HG02885 (cell line): ENCODE measurements at regions not wholly inside any gene's neighbourhood (a gene's known extent, or its start where the extent isn't known, plus 50 kb on each side); places are given as distances from the start of the nearest gene placed in this dataset.

ENCODE experiments used
- ATAC-seq: cut with Tn5 transposase; IDR thresholded peaks from one replicate; pipeline ENCODE4 v1.9.1; 2021; ENCODE audit warnings: mild to moderate bottlenecking; ENCODE audit not compliant: unreplicated experiment, poor library complexity

- ATAC-seq: no peak
Measured at GRCh38 chr9:80251778-80252177, 680.0 kb downstream of the TLE4 start.

- no peak for ATAC-seq
Measured at GRCh38 chr9:80242022-80242421, 670.3 kb downstream of the TLE4 start.

- no peak for ATAC-seq
Measured at GRCh38 chr9:80235752-80236151, 664.0 kb downstream of the TLE4 start.

- ATAC-seq: no peak
Measured at GRCh38 chr9:80233906-80234305, 662.1 kb downstream of the TLE4 start.

- ATAC-seq: no peak
Measured at GRCh38 chr9:80233102-80233843, 661.5 kb downstream of the TLE4 start.

- no peak for ATAC-seq
Measured at GRCh38 chr9:80231318-80232236, 659.8 kb downstream of the TLE4 start.

DNA sequence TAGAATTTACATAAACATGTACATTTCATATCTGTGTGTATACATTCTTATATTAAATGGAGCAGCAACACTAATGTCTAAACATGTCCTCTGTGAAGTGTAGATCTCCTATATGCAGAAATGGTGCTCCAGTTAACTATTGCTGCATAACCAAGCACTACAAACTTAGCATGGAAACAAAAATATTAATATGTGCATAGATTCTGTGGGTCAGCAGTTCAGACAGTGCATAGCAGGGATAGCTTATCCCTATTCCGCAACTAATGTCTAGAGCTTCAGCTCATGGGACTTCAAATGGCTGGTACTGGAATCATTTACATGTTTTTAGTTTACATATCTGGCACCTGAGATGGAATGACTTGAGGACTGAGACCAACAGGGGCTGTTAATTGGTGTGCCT lies 652.1 kb downstream of the TLE4 start:
- no peak for ATAC-seq

GRCh38 chr9:80222466-80223169 lies 650.9 kb downstream of the TLE4 start:
- ATAC-seq: no peak

DNA sequence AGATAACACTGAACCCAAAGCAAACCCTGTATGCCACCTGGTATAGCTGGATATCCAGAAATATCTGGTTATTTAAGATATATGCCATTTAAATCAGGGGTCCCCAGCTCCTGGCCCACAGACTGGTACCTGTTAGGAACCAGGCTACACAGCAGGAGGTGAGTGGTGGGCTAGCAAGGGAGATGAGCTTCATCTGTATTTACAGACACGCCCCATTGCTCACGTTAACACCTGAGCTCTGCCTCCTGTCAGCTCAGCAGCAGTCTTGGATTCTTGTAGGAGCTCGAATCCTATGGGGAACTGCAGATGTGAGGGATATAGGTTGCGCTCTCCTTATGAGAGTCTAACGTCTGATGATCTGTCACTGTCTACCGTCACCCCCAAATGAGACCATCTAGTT lies 646.6 kb downstream of the TLE4 start:
- ATAC-seq: no peak

DNA sequence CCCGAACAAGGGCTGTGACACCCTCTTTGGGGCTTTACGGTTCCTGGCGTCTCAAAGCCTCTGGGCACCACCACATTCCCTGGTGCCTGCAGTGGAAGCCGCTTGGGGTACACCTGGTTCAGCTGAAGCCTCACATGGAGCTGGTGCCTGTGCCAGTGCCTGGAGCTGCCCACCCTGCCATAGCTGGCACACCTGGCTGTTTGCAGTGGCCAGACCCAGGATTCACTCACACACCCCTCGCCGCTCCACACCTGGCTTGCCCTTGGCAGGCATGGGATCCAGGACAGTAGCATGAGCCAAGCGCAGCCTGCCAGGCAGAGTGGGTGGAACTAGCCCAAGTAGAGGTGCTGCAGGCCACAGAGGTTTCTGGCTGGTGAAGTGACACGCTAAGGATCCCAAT lies 641.8 kb downstream of the TLE4 start:
- ATAC-seq: no peak

- no peak for ATAC-seq
Measured at GRCh38 chr9:80208696-80209095, 636.9 kb downstream of the TLE4 start.

- ATAC-seq: no peak
Measured at GRCh38 chr9:80204054-80204453, 632.3 kb downstream of the TLE4 start.

DNA sequence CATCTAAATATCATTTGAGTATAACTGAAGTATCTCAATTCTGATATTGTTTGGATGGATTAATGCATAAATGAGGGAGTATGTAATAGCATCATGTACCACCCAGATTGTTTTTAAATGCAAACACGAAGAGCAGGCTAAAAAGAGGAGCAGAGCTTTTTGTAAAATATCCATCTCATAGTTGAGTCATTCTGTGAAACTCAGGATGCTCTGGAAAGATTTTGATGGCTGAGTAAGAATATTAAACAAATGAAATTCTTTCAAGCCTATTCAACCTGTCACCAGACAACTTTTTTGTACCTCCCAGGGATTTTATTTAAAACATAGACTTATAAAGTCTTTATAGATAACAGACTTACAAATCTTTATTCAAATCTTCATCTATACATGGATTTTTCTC lies 625.9 kb downstream of the TLE4 start:
- ATAC-seq: no peak

GRCh38 chr9:80191108-80191507 lies 619.3 kb downstream of the TLE4 start:
- ATAC-seq: no peak

- ATAC-seq: peak; percentile 47
Measured at GRCh38 chr9:80188579-80188978, 616.8 kb downstream of the TLE4 start.

- no peak for ATAC-seq
Measured at GRCh38 chr9:80185112-80185738, 613.5 kb downstream of the TLE4 start.

DNA sequence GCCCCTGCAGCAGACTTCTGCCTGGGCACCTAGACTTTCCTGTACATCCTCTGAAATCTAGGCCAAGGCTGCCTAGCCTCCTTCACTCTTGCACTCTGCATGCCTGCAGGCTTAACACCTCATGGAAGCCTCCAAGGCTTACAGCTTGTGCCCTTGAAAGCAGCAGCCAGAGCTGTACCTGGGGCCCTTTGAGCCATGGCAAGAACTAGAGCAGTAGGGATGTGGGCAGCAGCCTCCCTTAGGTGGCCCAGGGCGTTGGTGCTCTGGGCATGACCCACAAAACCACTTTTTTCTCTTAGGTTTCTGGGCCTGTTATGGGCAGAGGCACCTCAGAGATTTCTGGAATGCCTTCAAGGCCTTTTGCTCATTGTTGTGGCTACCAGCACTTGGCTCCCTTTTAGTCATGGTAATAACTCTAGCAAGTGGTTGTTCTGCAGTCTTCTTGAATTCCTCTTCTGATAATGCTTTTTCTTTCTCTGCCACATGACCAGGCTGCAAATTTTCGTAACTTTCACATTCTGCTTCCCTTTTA lies 606.2 kb downstream of the TLE4 start:
- ATAC-seq: no peak

GRCh38 chr9:80175286-80176150 lies 603.8 kb downstream of the TLE4 start:
- ATAC-seq: peak; percentile 75

DNA sequence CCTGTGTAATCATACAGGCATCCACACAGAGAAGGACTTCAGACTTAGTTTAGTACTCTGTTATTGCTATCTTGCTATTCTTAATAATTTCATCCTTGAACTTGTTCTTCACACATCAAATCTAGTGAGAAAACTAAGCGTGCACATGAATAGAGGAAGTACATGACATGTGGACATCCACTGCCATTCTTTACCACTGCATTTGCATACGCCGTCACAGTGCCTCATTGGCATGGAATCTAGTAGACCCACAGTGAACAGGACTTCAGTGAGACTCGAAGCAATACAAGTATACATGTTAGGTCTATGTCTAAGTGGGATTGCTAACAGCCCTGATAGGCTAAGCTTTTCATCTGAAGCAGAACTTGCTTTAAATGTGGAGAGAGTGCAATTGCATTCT lies 592.1 kb downstream of the TLE4 start:
- peak; percentile 81 for ATAC-seq
